Upper lobe of left lung (tissue), 6 donors: ENCODE measurements at regions not wholly inside any gene's neighbourhood (a gene's known extent, or its start where the extent isn't known, plus 50 kb on each side); places are given as distances from the start of the nearest gene placed in this dataset.

Source experiments
- ATAC-seq, 2 donors: fragments of 200-7000 bp; cut with Tn5 transposase; one replicate each; pipeline ENCODE4 v1.9.1; 2022; ENCODE audit warnings: mild to moderate bottlenecking in 2 of 2, moderate library complexity in 2 of 2; ENCODE audit not compliant: low FRiP score in 2 of 2
- DNase-seq, 2 donors: peaks; one replicate each; pipeline ENCODE4 v3.0.0-alpha.2; 2019 to 2020
- H3K27ac ChIP-seq, 4 donors: fragments of 200-600 bp; sonication (generic); one replicate each; pipeline ENCODE4 v1.5.1; 2016 to 2019
- H3K27me3 ChIP-seq, 4 donors: fragments of 200-600 bp; sonication (generic); one replicate each; pipeline ENCODE4 v1.5.1; 2017 to 2019
- H3K36me3 ChIP-seq, 4 donors: fragments of 200-600 bp; sonication (generic); one replicate each; pipeline ENCODE4 v1.5.1; 2016 to 2019
- H3K4me1 ChIP-seq, 4 donors: fragments of 200-600 bp; sonication (generic); one replicate each; pipeline ENCODE4 v1.5.1; 2018 to 2019
- H3K4me3 ChIP-seq, 4 donors: fragments of 200-600 bp; sonication (generic); one replicate each; pipeline ENCODE4 v1.5.1; 2017 to 2019; ENCODE audit warnings: mild to moderate bottlenecking in 2 of 4, moderate library complexity in 1 of 4
- H3K9me3 ChIP-seq, 4 donors: fragments of 200-600 bp; sonication (generic); one replicate each; pipeline ENCODE4 v1.5.1; 2018 to 2019
- CTCF ChIP-seq, 6 experiments: fragments of 450-650 bp in 4 of 6; fragments of 200-600 bp in 2 of 6; sonication (generic) in 2 of 6; IDR thresholded peaks; one replicate each; pipeline ENCODE4 v1.5.1; 2016 to 2019; ENCODE audit warnings: antibody characterized with exemption in 6 of 6
- EP300 ChIP-seq, 4 donors: sonication (generic); formaldehyde crosslinking; IDR thresholded peaks; one replicate each; pipeline ENCODE4 v1.5.1; 2017; ENCODE audit warnings: antibody characterized with exemption in 4 of 4, control low read depth in 2 of 4
- POLR2A ChIP-seq, 4 donors: fragments of 450-650 bp; IDR thresholded peaks; one replicate each; pipeline ENCODE4 v1.5.1; 2016 to 2017; ENCODE audit warnings: antibody characterized with exemption in 4 of 4, mild to moderate bottlenecking in 2 of 4
- POLR2AphosphoS5 ChIP-seq, 2 donors: sonication (generic); formaldehyde crosslinking; IDR thresholded peaks; one replicate each; pipeline ENCODE4 v1.5.1; 2017; ENCODE audit warnings: antibody characterized with exemption in 2 of 2
- WGBS, 2 donors: methylation state at CpG; one replicate each; pipeline ENCODE4 v1.1.5; 2017 to 2018; 5-methylcytosine and 5-hydroxymethylcytosine counted together
- donor health status: DM: no; HTN: no; CAD: no; lungs with moderate emphysema.
- donor health status: DM: no; HTN: yes; CAD: no; lungs with severe emphysema.

- no peaks in the 10 kb centered on the region for H3K4me1 ChIP-seq
- no peaks in the 10 kb centered on the region for H3K9me3 ChIP-seq
- no peak overlapping the region for H3K27ac ChIP-seq
- TF ChIP-seq EP300 (IDR thresholded peaks at IDR 0.05), result no peak
- no peak overlapping the region for H3K4me3 ChIP-seq
- ATAC-seq (no peak), DNase-seq (no peak)
- 73 to 80% methylated on average over 7 of the region's 7 CpGs for WGBS, 2 donors
- H3K36me3 ChIP-seq, result no peaks in the 10 kb centered on the region
- no peaks in the 10 kb centered on the region for H3K27me3 ChIP-seq
These were observed 326.1 kb upstream of the SKOR2 start for GRCh38 chr18:47577520-47577919.

GRCh38 chr18:47574966-47575365 is 323.5 kb upstream of the SKOR2 start:
- TF ChIP-seq POLR2AphosphoS5 (IDR thresholded peaks at IDR 0.05) (no peak), CTCF (IDR thresholded peaks at IDR 0.05) (no peak), POLR2A (IDR thresholded peaks at IDR 0.05) (no peak)
- no peak for ATAC-seq
- WGBS, 2 donors, result 31 to 47% methylated on average over 6 of the region's 6 CpGs
- Histone ChIP-seq H3K27me3 (no peaks in the 10 kb centered on the region), H3K4me3 (no peak overlapping the region), H3K4me1 (no peaks in the 10 kb centered on the region), H3K36me3 (no peaks in the 10 kb centered on the region), H3K9me3 (no peaks in the 10 kb centered on the region), H3K27ac (no peak overlapping the region)
- no peak for DNase-seq

- H3K36me3 ChIP-seq, result no peaks in the 10 kb centered on the region
- peak in 1 of 2 donors; percentile 29 for DNase-seq
- H3K4me3 ChIP-seq, result no peak overlapping the region
- H3K27ac ChIP-seq, result no peak overlapping the region
- no peaks in the 10 kb centered on the region for H3K4me1 ChIP-seq
- TF ChIP-seq POLR2A (IDR thresholded peaks at IDR 0.05) (no peak), EP300 (IDR thresholded peaks at IDR 0.05) (no peak), POLR2AphosphoS5 (IDR thresholded peaks at IDR 0.05) (no peak), CTCF (IDR thresholded peaks at IDR 0.05) (no peak)
- H3K27me3 ChIP-seq, result no peaks in the 10 kb centered on the region
- H3K9me3 ChIP-seq, result no peaks in the 10 kb centered on the region
- no peak for ATAC-seq
- WGBS, 2 donors, result 53 to 61% methylated on average over 3 of the region's 3 CpGs
These were observed 320.5 kb upstream of the SKOR2 start for GRCh38 chr18:47571957-47572356.

GRCh38 chr18:47566809-47567208 is 315.3 kb upstream of the SKOR2 start:
- 96 to 100% methylated on average over 1 of the region's 1 CpG for WGBS, 2 donors
- Histone ChIP-seq H3K4me3 (no peak overlapping the region), H3K9me3 (no peaks in the 10 kb centered on the region), H3K27ac (no peak overlapping the region), H3K4me1 (no peaks in the 10 kb centered on the region), H3K36me3 (no peaks in the 10 kb centered on the region), H3K27me3 (no peaks in the 10 kb centered on the region)
- no peak for DNase-seq
- ATAC-seq, result no peak
- TF ChIP-seq CTCF (IDR thresholded peaks at IDR 0.05) (no peak), POLR2A (IDR thresholded peaks at IDR 0.05) (no peak), POLR2AphosphoS5 (IDR thresholded peaks at IDR 0.05) (no peak), EP300 (IDR thresholded peaks at IDR 0.05) (no peak)

- no peak for TF ChIP-seq POLR2AphosphoS5 (IDR thresholded peaks at IDR 0.05)
- TF ChIP-seq POLR2A (IDR thresholded peaks at IDR 0.05), result no peak
- no peaks in the 10 kb centered on the region for H3K4me1 ChIP-seq
- no peaks in the 10 kb centered on the region for H3K27me3 ChIP-seq
- no peak for ATAC-seq
- 44 to 52% methylated on average over 14 to 17 of the region's 17 CpGs for WGBS, 2 donors
- no peaks in the 10 kb centered on the region for H3K36me3 ChIP-seq
- peak in 1 of 2 donors; percentile 10 for DNase-seq
- no peaks in the 10 kb centered on the region for H3K9me3 ChIP-seq
- H3K4me3 ChIP-seq, result no peak overlapping the region
- H3K27ac ChIP-seq, result no peak overlapping the region
These were observed 309.6 kb upstream of the SKOR2 start for GRCh38 chr18:47560723-47561715.
